Left ventricle myocardium inferior (tissue), 1 donor: ENCODE measurements at regions not wholly inside any gene's neighbourhood (a gene's known extent, or its start where the extent isn't known, plus 50 kb on each side); places are given as distances from the start of the nearest gene placed in this dataset.

Experiments used
- DNase-seq: peaks from one replicate; pipeline ENCODE4 v3.0.0-alpha.2; 2020
- H3K27ac ChIP-seq: fragments of 200-600 bp; replicated peaks from 2 replicates; pipeline ENCODE4 v1.8.0; 2021
- H3K27me3 ChIP-seq: fragments of 200-600 bp; 2 replicates; pipeline ENCODE4 v1.8.0; 2021; ENCODE audit warnings: low read depth
- H3K36me3 ChIP-seq: fragments of 200-600 bp; 2 replicates; pipeline ENCODE4 v1.8.0; 2021
- H3K4me1 ChIP-seq: fragments of 200-600 bp; 2 replicates; pipeline ENCODE4 v1.8.0; 2021
- H3K4me3 ChIP-seq: fragments of 200-600 bp; 2 replicates; pipeline ENCODE4 v1.8.0; 2021; ENCODE audit warnings: mild to moderate bottlenecking, moderate library complexity
- H3K9me3 ChIP-seq: fragments of 200-600 bp; replicated peaks from 2 replicates; pipeline ENCODE4 v1.8.0; 2021
- CTCF ChIP-seq: fragments of 200-600 bp; IDR thresholded peaks from 2 replicates; pipeline ENCODE4 v1.8.0; 2021; ENCODE audit warnings: antibody characterized with exemption, mild to moderate bottlenecking, borderline replicate concordance
- intact Hi-C: fragments of 100-400 bp; cut with micrococcal nuclease; formaldehyde crosslinking; loops from one replicate; pipeline ENCODE4 v1.11.0; 2022
- donor health status: DM: no; HTN: yes; CAD: no; lungs with severe emphysema.

GRCh38 chr4:83171436-83172039 is 57.0 kb upstream of the PLAC8 start:
- Histone ChIP-seq H3K4me3 (no peak overlapping the region), H3K4me1 (no peaks in the 10 kb centered on the region), H3K27me3 (no peaks in the 10 kb centered on the region), H3K27ac (no peak overlapping the region), H3K9me3 (peaks cover 9% of the 10 kb centered on the region), H3K36me3 (no peaks in the 10 kb centered on the region)
- TF ChIP-seq CTCF, result no peak
- no peak for DNase-seq
- intact Hi-C loops, result no loop called here

GRCh38 chr4:83170952-83171399 is 56.4 kb upstream of the PLAC8 start:
- intact Hi-C loops, result no loop called here
- no peak for DNase-seq
- no peaks in the 10 kb centered on the region for H3K4me1 ChIP-seq
- no peak overlapping the region for H3K27ac ChIP-seq
- no peaks in the 10 kb centered on the region for H3K36me3 ChIP-seq
- no peaks in the 10 kb centered on the region for H3K27me3 ChIP-seq
- no peak overlapping the region for H3K4me3 ChIP-seq
- H3K9me3 ChIP-seq, result peaks cover 12% of the 10 kb centered on the region
- no peak for TF ChIP-seq CTCF
